GM19455 (cell line): ENCODE measurements at regions not wholly inside any gene's neighbourhood (a gene's known extent, or its start where the extent isn't known, plus 50 kb on each side); places are given as distances from the start of the nearest gene placed in this dataset.
"Not testable (repeated sequence)": the region's sequence is repeated elsewhere in the genome, so short reads cannot be mapped to it uniquely, and the experiment has no call there.

ENCODE experiments used
- ATAC-seq: cut with Tn5 transposase; IDR thresholded peaks from one replicate; pipeline ENCODE4 v1.9.1; 2021; ENCODE audit not compliant: unreplicated experiment

DNA sequence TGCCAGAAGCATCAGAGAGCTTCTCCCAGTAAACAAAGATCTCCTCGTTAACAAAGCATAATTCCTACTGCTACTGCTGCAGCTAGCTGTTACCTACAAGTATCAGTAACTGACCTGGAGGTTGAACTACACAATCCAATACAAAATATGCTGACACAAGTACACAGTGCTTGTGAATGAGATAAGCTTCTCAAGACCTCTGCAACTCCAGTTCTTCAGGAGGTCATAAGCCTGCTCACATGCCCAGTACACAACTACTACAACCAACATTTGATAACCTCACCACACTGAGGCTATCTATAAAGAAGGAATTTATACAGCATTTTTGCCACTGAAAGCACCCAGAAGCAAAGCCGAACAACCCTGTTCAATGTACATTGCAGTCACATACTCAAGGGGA is 66.7 kb upstream of the SMARCAD1 start:
- no peak for ATAC-seq

DNA sequence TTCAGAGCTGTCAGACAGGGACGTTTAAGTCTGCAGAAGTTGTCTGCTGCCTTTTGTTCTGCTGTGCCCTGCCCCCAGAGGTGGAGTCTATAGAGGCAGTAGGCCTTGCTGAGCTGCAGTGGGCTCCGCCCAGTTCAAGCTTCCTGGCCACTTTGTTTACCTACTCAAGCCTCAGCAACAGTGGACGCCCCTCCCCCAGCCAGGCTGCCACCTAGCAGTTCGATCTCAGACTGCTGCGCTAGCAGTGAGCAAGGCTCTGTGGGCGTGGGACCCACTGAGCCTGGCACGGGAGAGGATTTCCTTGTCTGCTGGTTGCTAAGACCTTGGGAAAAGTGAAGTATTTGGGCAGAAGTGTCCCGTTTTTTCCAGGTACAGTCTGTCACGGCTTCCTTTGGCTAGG is 59.6 kb upstream of the SMARCAD1 start:
- not testable (repeated sequence) for ATAC-seq

DNA sequence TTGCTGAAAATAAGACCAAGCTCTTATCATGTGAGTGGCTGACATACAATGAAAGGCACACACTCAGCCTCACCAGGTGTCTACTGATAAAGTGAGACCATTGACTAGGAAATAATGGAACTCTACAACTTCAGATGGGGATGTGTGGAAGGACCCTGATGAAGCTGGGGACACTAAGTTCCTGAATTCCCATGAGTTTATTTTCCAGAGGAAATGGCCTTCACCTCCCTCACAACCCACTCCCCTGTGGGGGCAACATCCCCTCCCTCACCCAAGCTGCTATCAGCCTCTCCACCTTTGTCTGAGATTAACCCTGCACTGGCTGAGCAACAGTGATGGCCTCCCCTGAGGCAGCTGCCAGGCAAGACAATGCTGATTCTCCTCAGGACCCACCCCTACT is 55.2 kb upstream of the SMARCAD1 start:
- ATAC-seq = no peak

DNA sequence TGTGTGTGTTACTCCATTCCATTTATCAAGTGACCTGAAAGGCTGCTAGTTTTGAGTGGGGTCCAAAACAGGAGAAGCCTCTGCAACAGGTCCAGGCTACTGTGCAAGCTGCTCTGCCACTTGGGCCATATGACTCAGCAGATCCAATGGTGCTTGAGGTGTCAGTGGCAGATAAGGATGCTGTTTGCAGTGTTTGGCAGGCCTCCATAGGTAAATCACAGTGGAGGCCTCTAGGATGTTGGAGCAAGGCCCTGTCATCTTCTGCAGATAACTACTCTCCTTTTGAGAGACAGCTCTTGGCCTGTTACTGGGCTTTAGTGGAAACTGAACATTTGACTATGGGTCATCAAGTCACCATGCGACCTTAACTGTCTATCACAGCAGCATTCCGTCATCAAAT is 52.3 kb upstream of the SMARCAD1 start:
- ATAC-seq = not testable (repeated sequence)

DNA sequence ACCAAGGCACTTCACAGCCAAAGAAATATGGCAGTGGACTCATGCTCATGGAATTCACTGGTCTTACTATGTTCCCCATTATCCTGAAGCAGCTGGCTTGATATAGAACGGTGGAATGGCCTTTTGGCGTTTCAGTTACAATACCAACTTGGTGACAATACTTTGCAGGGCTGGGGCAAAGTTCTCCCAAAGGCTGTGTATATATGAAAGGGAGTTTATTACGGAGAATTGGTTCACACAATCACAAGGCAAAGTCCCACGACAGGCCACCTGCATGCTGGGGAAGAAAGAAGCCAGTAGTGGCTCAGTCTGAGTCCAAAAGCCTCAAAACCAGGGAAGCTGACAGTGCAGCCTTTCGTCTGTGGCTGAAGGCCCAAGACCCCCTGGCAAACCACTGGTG is 50.8 kb upstream of the SMARCAD1 start:
- ATAC-seq = no peak
